OCI-LY1 (cell line): ENCODE measurements at regions not wholly inside any gene's neighbourhood (a gene's known extent, or its start where the extent isn't known, plus 50 kb on each side); places are given as distances from the start of the nearest gene placed in this dataset.

Experiments
- H2AFZ ChIP-seq: fragments of 200-600 bp; sonication (generic), shearing (Covaris generic); 2 replicates; pipeline ENCODE4 v1.6.0; 2014; ENCODE audit warnings: antibody characterized with exemption, mild to moderate bottlenecking, low read length
- H3F3A ChIP-seq: fragments of 200-600 bp; sonication (generic), shearing (Covaris generic); 2 replicates; pipeline ENCODE4 v1.6.0; 2014; ENCODE audit warnings: mild to moderate bottlenecking, antibody characterized with exemption, low read length, moderate library complexity; ENCODE audit not compliant: insufficient read depth
- H3K27ac ChIP-seq: fragments of 200-600 bp; sonication (generic); 2 replicates; pipeline ENCODE4 v1.5.1; 2014; ENCODE audit warnings: low read length, mixed run types, mild to moderate bottlenecking, low read depth; ENCODE audit not compliant: poor library complexity, severe bottlenecking
- H3K27me3 ChIP-seq: fragments of 200-600 bp; sonication (generic); 2 replicates; pipeline ENCODE4 v1.6.0; 2014; ENCODE audit warnings: antibody characterized with exemption, mild to moderate bottlenecking, low read length, moderate library complexity; ENCODE audit not compliant: insufficient read depth
- H3K36me3 ChIP-seq: fragments of 200-600 bp; sonication (generic); 2 replicates; pipeline ENCODE4 v1.6.1; 2014; ENCODE audit warnings: mild to moderate bottlenecking, antibody characterized with exemption, low read length, moderate library complexity, mixed read lengths; ENCODE audit not compliant: insufficient read depth
- H3K4me1 ChIP-seq: fragments of 200-600 bp; sonication (generic); 2 replicates; pipeline ENCODE4 v1.5.1; 2014; ENCODE audit warnings: mild to moderate bottlenecking, low read length, moderate library complexity; ENCODE audit not compliant: insufficient read depth, severe bottlenecking
- H3K4me2 ChIP-seq: fragments of 200-600 bp; sonication (generic), shearing (Covaris generic); 2 replicates; pipeline ENCODE4 v1.6.1; 2014; ENCODE audit warnings: low read length
- H3K4me3 ChIP-seq: fragments of 200-600 bp; sonication (generic); 2 replicates; pipeline ENCODE4 v1.5.1; 2014; ENCODE audit warnings: low read length, low read depth, mild to moderate bottlenecking, mixed read lengths; ENCODE audit not compliant: poor library complexity, severe bottlenecking
- H3K79me2 ChIP-seq: fragments of 200-600 bp; shearing (Covaris generic); 2 replicates; pipeline ENCODE4 v1.6.1; 2016; ENCODE audit warnings: mixed run types, low read length, mixed read lengths; ENCODE audit not compliant: insufficient read depth
- H3K9ac ChIP-seq: fragments of 200-600 bp; sonication (generic), shearing (Covaris generic); 2 replicates; pipeline ENCODE4 v1.6.1; 2014; ENCODE audit warnings: mild to moderate bottlenecking, low read length, mixed read lengths
- H3K9me2 ChIP-seq: fragments of 200-600 bp; sonication (generic), shearing (Covaris generic); 2 replicates; pipeline ENCODE4 v1.6.1; 2014; ENCODE audit warnings: low read depth, mild to moderate bottlenecking, low read length, mixed read lengths
- H3K9me3 ChIP-seq: fragments of 200-600 bp; shearing (Covaris generic); 2 replicates; pipeline ENCODE4 v1.6.1; 2014; ENCODE audit warnings: low read length, mixed read lengths
- H4K20me1 ChIP-seq: fragments of 200-600 bp; sonication (generic), shearing (Covaris generic); 2 replicates; pipeline ENCODE4 v1.6.0; 2016; ENCODE audit warnings: mild to moderate bottlenecking, low read length; ENCODE audit not compliant: insufficient read depth
- EZH2 ChIP-seq: fragments of 200-600 bp; sonication (generic), shearing (Covaris generic); IDR thresholded peaks from 2 replicates; pipeline ENCODE4 v1.8.0; 2017; ENCODE audit warnings: borderline replicate concordance, mixed run types, mild to moderate bottlenecking, antibody characterized with exemption, low read length, moderate library complexity, mixed read lengths
- TF ChIP-seq, protein P1 (sequence below): fragments of 200-600 bp; sonication (generic), shearing (Covaris generic); IDR thresholded peaks from 2 replicates; pipeline ENCODE4 v1.5.1; 2017; ENCODE audit warnings: mild to moderate bottlenecking, antibody characterized with exemption, low read length, moderate library complexity, mixed read lengths

DNA sequence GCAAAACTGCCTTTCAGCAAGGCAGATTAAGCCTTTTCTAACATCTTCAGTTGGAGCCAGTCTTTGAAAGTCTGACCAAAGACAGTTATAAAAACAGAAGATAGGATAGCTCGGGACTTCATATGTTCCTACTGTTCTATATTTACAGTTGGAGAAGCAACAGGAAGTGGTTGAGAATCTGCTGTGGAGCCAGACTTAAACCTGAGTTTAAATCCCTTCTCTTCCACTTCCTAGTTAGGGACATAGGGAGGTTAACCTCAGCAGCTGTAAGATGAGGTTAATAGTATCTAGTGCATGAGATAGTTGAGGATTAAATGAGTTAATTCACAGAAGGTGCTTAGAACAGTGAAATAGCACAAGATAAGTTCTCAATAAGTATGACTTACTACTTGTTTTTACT is 84.5 kb upstream of the FREM1 start:
- Histone ChIP-seq H3K9ac (no peak overlapping the region), H2AFZ (no peak overlapping the region), H3K4me2 (no peak overlapping the region), H3K27ac (no peak overlapping the region), H3F3A (no peaks in the 10 kb centered on the region), H3K4me1 (no peaks in the 10 kb centered on the region), H3K27me3 (no peaks in the 10 kb centered on the region), H4K20me1 (no peaks in the 10 kb centered on the region), H3K4me3 (no peak overlapping the region), H3K9me2 (no peaks in the 10 kb centered on the region), H3K9me3 (no peaks in the 10 kb centered on the region), H3K79me2 (no peaks in the 10 kb centered on the region), H3K36me3 (no peaks in the 10 kb centered on the region)
- no peak for TF ChIP-seq EZH2
- TF ChIP-seq, protein P1, sequence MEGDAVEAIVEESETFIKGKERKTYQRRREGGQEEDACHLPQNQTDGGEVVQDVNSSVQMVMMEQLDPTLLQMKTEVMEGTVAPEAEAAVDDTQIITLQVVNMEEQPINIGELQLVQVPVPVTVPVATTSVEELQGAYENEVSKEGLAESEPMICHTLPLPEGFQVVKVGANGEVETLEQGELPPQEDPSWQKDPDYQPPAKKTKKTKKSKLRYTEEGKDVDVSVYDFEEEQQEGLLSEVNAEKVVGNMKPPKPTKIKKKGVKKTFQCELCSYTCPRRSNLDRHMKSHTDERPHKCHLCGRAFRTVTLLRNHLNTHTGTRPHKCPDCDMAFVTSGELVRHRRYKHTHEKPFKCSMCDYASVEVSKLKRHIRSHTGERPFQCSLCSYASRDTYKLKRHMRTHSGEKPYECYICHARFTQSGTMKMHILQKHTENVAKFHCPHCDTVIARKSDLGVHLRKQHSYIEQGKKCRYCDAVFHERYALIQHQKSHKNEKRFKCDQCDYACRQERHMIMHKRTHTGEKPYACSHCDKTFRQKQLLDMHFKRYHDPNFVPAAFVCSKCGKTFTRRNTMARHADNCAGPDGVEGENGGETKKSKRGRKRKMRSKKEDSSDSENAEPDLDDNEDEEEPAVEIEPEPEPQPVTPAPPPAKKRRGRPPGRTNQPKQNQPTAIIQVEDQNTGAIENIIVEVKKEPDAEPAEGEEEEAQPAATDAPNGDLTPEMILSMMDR: no peak

DNA sequence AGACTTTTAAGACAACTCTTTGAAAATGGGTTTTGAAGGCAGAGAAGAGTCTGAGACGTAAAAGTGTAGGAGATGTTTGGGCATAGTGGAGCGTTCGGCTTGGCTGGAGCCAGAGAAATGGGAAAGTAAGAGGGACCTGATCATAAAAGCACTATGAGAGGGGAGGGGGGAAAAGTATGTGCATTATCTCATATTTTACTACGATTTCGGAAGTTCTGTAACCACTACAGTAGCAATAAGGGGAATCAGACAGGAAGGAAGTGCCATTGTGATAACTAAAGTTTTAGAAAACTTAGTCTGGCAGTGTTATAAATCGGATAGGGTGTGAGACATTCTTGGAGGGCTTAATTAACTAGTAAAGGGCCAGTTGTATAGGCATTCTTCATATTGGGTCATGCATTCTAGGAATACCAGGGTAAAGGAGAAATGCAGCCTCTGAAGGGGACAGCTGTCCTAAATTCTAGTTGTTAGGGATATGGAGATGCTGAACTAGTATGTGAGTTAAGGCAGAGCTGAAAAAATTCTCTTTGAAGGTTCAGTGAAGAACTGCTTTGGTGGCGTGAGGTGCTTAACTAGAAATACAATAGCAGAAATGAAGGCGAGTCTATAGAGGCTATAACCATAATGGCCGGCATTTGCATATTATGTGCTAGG is 83.8 kb upstream of the FREM1 start:
- Histone ChIP-seq H3K27ac (no peak overlapping the region), H3K9me2 (no peaks in the 10 kb centered on the region), H3K9ac (no peak overlapping the region), H3F3A (no peaks in the 10 kb centered on the region), H4K20me1 (no peaks in the 10 kb centered on the region), H3K4me1 (no peaks in the 10 kb centered on the region), H3K9me3 (no peaks in the 10 kb centered on the region), H3K36me3 (no peaks in the 10 kb centered on the region), H3K79me2 (no peaks in the 10 kb centered on the region), H3K4me2 (no peak overlapping the region), H3K27me3 (no peaks in the 10 kb centered on the region), H3K4me3 (no peak overlapping the region), H2AFZ (no peak overlapping the region)
- TF ChIP-seq, protein P1: no peak
- no peak for TF ChIP-seq EZH2

DNA sequence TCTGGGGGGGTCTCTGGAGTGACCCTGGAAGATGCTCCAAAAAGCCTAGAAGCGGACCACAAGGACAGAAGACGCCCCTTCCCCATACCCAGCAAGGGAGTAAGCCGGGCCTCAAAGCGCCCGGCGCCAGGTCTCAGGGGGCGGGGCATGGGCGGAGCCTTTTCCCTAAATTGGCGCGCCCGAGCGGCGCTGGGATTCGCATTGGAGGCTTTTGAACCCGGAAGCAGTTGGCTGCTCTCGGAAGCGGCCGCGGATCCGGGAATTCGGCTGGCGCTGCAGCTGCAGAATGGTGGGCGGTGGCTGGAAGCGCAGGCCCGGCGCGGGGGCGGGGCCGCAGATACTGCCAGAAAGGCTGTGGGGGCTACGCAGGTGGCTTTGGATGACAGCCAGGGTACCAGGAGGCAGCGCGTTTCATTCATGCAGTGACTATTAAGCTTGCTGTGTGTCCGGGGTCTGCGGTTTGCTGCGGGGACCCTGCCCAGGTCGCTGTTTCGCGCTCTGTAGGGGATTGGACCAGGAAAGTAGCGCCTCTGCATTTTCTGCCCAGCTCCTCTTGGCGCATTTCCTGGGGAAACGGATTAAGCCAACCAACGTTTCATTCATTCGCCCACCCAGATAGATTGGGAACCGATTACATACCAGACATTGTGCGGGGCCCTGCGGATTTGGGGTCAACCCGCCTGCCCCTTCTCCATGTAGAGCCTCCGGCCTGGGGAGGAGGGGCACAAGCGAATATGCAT is 83.0 kb upstream of the FREM1 start:
- Histone ChIP-seq H3K27ac (no peak overlapping the region), H3K9ac (no peak overlapping the region), H4K20me1 (no peaks in the 10 kb centered on the region), H3K79me2 (no peaks in the 10 kb centered on the region), H3K4me3 (no peak overlapping the region), H3K9me2 (no peaks in the 10 kb centered on the region), H3K36me3 (no peaks in the 10 kb centered on the region), H3K4me2 (no peak overlapping the region), H3K27me3 (no peaks in the 10 kb centered on the region), H2AFZ (no peak overlapping the region), H3K4me1 (no peaks in the 10 kb centered on the region), H3K9me3 (no peaks in the 10 kb centered on the region), H3F3A (no peaks in the 10 kb centered on the region)
- TF ChIP-seq, protein P1: no peak
- no peak for TF ChIP-seq EZH2
